HG03175 (cell line): ENCODE measurements at regions not wholly inside any gene's neighbourhood (a gene's known extent, or its start where the extent isn't known, plus 50 kb on each side); places are given as distances from the start of the nearest gene placed in this dataset.
"Not testable (repeated sequence)": the region's sequence is repeated elsewhere in the genome, so short reads cannot be mapped to it uniquely, and the experiment has no call there.

Experiments
- ATAC-seq: cut with Tn5 transposase; IDR thresholded peaks from one replicate; pipeline ENCODE4 v1.9.1; 2021; ENCODE audit warnings: mild to moderate bottlenecking, moderate library complexity; ENCODE audit not compliant: unreplicated experiment

DNA sequence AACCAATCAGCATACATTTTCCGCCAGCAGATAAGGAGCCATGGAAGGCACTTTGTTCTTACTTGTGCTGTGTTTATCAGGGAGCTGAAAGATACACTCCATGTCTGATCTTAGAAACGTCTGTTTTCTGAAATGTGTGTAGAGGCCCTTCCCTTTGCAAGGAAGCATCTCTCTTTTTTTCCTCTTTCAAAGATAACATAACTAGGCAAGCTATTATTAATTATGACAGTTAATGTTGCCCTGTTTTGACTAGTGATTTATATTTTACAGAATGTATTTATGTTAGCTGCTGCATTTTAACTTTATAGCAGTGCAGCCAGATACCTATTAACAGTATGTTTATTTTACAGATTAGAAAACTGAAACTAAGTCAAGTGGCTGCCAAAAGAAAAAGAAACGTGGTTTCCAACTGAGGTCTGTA is 683.2 kb upstream of the IGFBP3 start:
- ATAC-seq, result no peak

DNA sequence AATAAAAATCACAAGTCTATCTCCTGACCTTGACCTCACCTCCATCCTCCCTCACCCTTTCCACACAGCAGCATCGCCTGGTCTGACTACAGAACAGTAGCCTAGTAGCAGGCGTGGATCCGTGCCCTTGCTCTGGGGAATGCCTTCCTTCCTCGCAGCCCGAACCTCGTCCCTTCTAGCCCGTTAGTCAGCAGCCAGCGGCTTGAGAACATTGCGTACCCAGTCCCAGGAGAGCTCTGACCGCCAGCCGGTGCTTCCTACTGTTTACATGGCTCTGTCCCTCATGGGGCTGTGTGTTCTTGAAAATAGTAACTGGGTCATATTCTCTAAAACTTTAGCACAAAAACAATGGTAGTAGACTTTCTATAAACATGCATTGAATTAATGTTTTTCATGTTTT is 682.7 kb upstream of the IGFBP3 start:
- ATAC-seq, result no peak

DNA sequence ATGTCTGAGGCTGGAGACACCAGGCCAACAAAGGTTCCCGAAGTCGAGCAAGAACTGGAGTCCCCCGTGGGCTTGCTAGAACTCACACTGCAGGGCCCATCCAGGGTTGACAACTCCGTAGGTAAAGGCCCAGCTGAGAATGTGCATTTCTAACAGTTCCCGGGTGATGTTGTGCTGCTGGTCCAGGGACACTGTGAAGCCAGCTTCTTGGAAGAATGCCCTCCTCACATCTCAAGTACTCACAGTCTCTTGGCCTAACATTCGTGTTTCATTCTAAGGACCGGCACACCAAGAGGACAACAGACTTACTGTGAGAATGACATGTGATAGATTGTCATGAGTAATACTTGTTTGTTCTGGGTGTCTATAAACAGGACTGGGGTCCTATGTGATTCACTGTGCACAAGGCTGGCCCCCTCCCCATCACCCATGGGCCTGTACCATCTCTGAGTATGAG is 682.3 kb upstream of the IGFBP3 start:
- no peak for ATAC-seq

DNA sequence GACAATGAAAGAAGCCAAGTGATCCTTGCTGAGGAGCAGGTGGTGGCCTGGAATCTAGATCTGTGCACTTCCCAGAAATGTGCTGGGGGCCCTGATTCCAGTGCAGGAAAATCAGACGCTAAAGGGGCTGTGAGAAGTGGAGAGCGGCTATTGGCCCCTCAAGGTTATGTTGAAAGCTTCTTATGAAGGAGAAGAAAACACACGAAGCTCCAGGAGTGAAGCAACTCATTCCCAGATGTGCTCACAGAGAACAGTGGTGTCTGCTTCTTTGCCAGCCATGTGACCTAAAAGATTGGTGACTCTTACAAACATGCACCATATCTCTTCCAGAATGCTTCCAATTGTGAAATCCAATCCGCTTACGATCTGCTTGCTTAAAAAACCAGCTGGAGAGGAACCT is 679.3 kb upstream of the IGFBP3 start:
- ATAC-seq, result no peak

DNA sequence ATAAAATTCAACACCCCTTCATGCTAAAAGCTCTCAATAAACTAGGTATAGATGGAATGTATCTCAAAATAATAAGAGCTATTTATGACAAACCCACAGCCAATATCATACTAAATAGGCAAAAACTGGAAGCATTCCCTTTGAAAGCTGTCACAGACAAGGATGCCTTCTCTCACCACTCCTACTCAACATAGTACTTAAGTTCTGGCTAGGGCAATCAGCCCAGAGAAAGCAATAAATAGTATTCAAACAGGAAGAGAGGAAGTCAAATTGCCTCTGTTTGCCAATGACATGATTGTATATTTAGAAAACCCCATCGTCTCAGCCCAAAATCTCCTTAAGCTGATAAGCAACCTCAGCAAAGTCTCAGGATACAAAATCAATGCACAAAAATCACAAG is 673.8 kb upstream of the IGFBP3 start:
- not testable (repeated sequence) for ATAC-seq

DNA sequence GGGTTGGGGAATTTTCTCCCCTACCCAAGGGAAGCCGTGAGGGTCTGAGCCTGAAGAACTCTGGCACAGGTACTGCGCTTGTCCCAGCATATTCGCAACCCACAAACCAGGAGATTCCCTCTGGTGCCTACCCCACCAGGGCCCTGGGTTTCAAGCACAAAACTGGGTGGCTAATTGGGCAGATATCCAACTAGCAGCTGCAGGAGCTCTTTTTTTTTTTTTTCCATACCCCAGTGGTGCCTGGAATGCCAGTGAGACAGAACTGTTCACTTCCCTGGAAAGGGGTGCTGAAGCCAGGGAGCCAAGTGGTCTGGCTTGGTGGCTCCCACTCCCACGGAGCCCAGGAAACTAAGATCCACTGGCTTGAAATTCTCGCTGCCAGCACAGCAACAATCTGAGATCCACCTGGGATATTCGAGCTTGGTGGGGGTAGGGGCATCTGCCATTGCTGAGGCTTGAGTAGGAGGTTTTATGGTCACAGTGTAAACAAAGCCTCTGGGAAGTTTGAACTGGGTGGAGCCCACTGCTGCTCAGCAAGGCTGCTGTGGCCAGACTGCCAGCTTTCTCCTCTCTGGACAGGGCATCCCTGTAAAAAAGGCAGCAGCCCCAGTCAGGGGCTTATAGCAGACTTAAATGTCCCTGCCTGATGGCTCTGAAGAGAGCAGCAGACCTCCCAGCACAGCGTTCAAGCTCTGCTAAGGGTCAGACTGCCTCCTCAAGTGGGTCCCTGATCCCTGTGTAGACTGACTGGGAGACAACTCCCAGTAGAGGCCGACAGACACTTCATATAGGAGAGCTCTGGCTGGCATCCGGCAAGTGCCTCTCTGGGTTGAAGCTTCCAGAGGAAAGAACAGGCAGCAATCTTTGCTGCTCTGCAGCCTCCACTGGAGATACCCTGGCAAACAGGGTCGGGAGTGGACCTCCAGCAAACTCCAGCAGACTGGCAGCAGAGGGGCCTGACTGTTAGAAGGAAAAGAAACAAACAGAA is 670.1 kb upstream of the IGFBP3 start:
- not testable (repeated sequence) for ATAC-seq

DNA sequence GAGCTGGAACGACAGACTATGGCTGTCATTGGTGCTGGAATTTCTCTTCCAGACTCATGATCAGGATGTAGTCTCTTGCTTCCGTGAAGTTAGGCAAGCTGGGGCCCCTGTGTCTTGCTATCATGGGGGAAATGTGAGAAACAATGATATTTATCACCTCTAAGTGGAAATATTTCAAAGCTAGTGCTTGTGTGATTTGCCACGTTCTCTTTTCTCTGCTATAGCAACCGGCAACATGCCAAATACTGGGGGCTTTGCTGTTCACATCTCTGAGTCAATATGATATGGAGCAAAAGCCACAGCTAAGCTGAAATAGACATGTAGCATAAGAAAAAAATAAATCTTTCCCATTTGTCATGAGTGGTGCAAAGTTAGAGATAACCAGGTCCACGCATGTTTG is 668.2 kb upstream of the IGFBP3 start:
- ATAC-seq, result no peak

DNA sequence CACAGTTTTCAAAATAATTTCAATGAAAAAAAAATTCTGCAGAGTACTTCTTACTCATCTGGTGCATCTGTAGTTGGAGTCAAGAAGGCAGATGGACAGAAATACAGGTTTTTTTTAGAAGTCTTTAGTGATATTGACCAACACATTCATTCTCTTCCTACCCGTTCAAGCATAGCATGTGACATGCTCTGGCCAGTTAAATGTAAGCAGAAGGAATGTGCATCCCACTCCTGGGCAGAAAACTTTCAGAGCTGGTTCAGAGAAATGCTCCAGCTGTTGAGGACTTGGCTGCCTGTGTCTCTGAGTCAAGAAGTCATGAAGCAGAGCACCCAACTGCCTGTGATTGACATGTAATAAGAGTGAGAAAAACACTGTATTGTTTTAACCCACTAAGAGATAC is 665.3 kb upstream of the IGFBP3 start:
- no peak for ATAC-seq

DNA sequence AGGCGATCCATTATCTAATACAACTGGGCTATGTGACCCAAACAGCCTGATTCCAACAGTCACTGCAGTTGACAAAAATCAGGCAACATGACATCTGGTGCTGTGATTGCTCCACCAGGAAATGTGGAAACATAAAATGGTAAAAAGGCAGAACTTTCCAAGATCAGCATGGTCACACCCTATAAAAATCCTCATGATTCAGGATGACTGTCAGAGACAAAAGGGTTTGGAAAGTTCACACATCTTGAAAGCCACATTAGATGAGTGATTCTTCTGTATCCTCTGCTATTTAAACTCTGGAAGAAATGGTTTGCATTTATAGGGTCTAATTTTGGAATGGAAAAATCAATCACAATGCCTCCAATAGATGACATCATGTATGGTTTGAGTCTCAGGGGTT is 662.6 kb upstream of the IGFBP3 start:
- ATAC-seq, result no peak

DNA sequence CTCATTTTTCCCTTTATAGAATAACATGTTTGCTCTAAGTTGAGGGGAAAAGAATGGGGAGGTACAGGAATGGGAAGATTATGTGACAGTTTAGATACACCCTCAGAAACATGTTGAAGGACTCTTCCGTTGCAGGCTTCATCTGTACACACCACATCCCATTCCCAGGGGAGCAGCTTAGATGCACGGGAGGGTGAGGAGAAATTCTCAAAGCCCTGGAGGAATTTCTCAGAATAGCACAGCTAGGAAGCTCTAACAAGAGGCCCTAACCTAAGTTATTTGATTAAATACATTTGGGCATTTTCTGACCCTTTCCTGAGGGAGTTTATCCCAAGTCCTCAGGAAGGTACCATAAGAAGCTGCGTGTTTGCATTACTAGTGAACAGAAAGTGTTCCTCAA is 660.2 kb upstream of the IGFBP3 start:
- no peak for ATAC-seq

DNA sequence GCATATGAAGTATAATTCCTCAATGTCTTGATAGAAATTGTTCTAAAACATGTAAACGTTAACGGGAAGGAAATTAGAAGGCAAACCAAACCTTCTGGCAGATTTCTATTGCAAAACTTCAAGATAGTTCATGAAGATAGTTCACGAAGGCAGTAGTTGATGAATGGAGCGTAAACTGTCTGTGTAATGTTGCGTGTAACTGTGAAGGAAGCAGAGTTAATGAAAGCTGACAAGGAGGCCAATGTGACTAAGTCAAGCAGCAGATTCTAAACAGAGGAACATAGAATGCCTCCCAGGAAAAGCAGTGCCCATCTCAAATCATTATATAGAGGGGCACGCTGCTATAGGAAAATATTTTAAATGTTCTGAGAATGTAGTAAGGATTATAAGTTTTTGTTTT is 659.7 kb upstream of the IGFBP3 start:
- ATAC-seq, result no peak

DNA sequence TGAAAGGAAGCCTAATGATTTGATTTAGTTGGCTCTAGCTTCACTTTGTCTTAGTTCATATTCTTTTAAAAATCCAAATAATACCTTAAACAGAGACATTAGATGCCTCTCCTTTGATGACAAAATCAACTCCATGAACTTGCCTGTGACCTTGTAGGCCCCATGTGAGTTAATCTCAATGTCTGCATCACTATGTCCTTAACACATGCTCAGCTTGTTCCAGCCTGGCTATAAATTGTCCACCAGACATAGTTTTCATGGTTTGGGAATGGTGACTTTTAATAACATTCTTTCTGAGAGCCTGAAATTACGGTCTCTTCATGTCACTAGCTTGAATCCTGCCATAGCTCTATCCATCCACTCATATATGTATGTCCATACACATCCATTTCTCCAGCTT is 656.3 kb upstream of the IGFBP3 start:
- ATAC-seq, result no peak

DNA sequence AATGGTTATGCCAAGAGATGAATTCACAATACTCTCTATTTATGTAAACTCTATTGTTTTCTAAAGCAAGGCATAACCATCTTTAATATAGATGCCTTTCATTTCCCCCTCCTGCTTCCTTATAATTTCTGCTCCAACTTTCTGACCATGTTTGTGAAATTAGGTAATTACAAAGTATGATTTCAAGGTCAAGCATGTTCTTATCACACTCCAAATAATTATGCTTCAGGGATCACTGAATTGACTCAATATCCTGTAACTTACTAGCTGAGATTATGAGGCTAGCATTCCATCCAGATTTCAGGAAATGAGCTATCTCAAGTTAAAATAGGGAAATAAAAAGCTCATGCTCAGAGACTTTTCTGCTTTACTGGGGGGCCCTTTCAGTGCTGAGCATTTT is 655.9 kb upstream of the IGFBP3 start:
- no peak for ATAC-seq

DNA sequence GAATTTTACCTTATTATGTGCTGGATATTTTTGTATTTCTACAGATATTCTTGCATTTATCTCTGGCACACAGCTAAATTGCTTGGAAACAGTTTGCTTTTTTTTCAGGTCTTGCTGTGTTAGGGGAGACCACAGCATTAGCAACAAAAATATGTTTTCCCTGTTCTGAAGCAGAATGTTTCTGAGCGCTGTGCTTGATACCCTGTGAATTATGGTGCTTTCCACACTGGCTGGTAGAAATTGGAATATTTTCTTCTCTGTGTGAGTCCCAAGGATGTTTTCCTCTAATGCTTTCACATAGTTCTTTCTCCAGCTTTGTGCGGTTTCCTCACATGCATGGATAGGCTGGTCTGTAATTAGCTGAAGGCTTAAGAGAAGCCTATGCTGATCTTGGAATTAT is 651.6 kb upstream of the IGFBP3 start:
- ATAC-seq, result no peak

DNA sequence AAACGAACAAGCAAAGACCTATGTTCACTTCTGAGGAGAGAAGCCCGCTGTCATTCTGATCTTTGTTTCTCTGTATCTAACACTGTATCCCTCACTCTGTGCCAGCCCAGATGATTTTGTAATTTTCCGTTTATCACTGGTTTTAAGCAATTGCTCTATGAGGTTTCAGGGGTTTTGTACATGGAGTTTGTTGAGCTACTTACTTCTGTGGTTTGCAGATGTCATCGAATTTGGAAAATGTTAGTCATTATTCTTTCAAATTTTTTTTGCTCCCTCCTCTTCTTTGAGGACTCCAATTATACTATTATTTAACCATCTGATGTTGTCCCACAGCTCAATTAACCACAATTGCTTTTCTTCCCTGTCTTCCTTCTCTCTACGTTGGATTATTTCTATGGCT is 650.9 kb upstream of the IGFBP3 start:
- ATAC-seq, result no peak

DNA sequence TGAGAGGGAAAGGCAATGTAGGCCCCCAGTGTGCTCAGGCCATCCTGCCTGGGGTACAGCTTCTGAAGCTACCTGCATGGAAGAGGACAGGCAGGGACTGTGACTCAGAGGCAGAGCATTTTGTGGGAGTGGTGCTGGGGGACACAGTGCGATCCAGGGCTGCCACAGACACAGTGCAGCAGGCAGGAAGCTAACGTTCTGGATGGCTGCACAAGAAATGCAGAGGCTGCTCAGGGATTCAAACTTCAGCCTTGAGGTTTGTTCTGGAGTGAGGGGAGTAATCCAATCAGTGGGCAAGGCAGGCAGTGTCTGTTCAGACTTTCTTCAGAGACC is 648.0 kb upstream of the IGFBP3 start:
- ATAC-seq, result no peak

DNA sequence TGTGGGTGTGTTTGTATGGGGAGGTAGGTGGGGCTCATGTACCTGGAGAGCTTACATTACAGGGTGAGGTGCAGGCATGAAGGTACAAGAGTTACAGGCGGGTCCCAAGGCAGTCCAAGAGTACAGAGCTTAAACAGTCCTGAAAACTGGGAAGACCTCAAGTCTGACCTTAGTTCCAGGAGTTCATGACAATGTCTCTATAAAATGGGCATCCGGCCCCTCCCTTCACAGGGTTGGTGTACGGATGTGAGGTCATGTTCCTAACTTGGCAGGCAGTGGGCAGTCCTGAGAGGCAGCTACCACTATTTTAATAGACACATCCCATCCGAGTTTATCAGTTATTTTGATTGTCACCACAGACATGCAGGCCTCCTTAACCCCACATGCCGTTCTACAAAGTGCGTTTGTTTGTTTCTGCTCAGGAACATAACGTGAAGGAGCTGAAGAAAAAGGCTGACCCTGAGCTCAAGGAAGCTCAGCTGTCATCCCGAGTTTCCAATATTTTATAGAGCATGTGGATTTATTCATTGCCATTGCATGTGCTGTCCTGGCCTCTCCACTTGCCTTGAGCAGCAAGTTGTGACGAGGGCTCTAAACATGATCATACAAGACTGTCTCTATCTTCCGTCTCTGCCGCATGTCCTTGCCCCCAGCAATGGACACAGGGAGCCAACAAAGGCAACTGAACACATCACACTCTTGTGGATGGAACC is 647.5 kb upstream of the IGFBP3 start:
- no peak for ATAC-seq

DNA sequence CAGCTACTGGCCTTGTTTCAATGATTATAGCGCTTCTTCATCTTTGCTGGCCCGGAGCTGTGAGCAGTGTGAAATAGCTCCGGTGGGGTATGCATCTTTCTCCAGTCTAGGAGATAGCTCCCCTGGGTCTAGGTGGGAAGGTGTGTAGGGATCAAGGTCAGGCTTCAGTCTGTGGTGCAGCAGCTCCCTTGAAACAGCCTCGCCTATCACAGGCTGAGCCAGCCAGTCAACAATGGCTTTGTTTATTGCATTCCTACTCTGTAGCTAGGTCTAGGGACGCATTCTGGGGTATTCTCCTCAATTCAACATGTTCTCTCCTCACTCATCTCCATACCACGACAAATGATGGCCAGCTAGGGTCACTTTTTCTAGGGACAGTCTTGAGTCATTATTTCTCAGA is 646.8 kb upstream of the IGFBP3 start:
- no peak for ATAC-seq

DNA sequence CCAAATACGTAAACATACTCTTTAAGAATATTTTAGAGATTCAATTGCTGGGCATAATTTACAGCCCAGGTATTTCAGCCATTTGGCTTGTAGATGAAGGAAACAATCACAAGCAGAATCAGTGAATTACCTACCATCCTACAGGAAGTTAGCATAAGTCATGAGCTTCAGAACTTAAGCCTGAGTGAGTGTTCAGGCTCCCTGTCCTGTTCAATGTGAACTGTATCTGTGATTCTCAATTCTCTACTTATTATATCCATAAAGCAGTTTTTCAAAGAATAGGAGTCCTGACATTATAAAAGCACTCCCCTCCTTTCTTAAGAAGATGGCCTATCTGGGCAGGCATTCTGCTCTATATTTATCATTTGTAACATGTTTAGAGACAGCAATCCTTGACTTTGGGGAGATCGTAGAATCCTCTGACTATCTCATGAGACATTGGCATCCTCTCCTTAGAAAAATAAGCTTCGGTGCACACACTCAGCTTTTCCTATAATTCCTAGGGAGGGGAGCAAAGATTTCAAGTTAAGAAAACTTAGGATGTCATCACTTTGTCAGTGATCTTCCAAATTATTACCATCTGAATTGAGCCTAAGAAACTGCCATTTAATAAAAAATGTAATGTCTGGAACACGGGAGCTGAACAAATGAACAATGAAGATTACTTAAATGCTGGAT is 645.2 kb upstream of the IGFBP3 start:
- ATAC-seq, result no peak

DNA sequence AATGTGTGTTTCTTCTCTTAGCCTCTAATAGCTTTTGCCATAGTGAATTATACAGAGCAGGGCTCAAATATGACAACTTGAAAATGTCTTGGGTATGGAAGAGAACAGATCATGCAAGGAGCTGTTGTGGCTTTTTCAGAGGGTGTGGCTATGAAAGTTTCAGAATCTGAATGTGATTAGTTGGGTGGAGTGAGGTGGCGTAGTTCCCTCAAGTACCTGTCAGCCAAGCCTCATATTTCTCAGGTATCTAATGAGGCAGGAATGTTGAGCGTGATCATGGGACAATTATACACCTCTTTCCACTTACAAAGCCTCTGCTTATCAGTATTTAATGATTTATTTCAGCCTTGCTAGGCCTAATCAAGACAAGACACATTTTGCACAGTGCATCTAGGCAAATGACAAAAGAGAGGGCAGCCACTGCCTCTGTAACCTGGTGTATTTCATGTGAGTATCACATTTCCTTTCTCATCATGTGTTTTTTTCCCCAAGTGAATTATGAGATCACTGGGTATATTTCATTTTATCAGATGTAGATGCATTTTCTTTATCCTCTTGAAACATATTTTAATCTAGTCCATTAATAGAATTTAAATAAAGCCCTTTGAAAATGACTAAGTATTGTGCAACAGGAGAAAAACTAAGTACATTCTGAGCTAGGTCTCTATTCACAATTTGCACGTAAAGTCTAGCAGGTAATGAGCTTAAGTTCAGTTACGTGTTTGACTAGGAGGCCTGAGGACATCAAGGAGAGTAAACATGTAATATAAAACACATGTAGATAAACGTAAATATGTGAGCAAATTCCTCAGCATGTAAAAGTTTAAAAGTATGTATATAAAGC is 644.4 kb upstream of the IGFBP3 start:
- no peak for ATAC-seq
